ENCODE measurements at regions not wholly inside any gene's neighbourhood (a gene's known extent, or its start where the extent isn't known, plus 50 kb on each side); places are given as distances from the start of the nearest gene placed in this dataset.

DNA sequence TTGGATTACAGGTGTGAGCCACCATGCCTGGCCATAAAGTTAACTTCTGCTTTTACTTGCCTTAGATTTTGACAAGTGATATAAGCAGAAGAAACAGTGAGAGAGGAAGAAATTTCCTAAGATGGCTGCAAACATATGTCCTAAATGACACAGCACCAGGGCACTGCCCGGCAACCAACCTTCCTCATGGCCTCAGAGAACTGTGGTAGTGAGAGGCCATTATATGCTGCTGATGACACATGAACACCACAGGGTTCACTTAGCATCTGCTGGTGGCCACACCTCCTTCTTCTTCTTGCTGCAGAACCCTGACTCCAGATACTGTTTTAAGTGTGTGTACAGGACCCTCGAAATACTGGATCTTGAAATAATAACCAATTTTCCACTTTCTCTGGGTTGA lies 88.2 kb downstream of the KCTD12 start:
- H3K79me2 ChIP-seq (ENCODE audit: insufficient read depth, low read length), result no peaks in the 10 kb centered on the region
- H3K36me3 ChIP-seq (ENCODE audit: insufficient read depth, low read length), result no peaks in the 10 kb centered on the region
- no peaks in the 10 kb centered on the region for H3K4me1 ChIP-seq (ENCODE audit: insufficient read depth, low read length)
- TF ChIP-seq CTCF (IDR thresholded peaks at IDR 0.05; ENCODE audit: insufficient read depth, low read depth, low read length) (no peak), EZH2 (IDR thresholded peaks at IDR 0.05; ENCODE audit: insufficient read depth, low read length) (no peak)
- Mint-ChIP-seq H3K4me3 (ENCODE audit: unreplicated experiment) (no peak overlapping the region), H3K36me3 (ENCODE audit: low read depth, unreplicated experiment) (no peaks in the 10 kb centered on the region), H3K27me3 (ENCODE audit: low read depth, unreplicated experiment) (no peaks in the 10 kb centered on the region), H3K4me1 (ENCODE audit: low read depth, unreplicated experiment) (no peaks in the 10 kb centered on the region), H3K27ac (ENCODE audit: unreplicated experiment) (no peak overlapping the region), H3K9me3 (ENCODE audit: unreplicated experiment) (no peaks in the 10 kb centered on the region)
- no peak overlapping the region for H2AFZ ChIP-seq (ENCODE audit: low read depth, low read length)
- no peak overlapping the region for H3K4me2 ChIP-seq (ENCODE audit: low read length)
- no peak overlapping the region for H3K9ac ChIP-seq (ENCODE audit: low read length)
- no peak overlapping the region for H3K4me3 ChIP-seq (ENCODE audit: insufficient read depth, low read depth, low read length)
- DNase-seq (ENCODE audit: low read depth) (no peak), FAIRE-seq (no peak)
- no peaks in the 10 kb centered on the region for H3K9me3 ChIP-seq (ENCODE audit: insufficient read depth, low read depth, low read length)
- H3K27me3 ChIP-seq (ENCODE audit: insufficient read depth, low read length), result no peaks in the 10 kb centered on the region
- H4K20me1 ChIP-seq (ENCODE audit: insufficient read depth, low read length), result no peaks in the 10 kb centered on the region
- no peak overlapping the region for H3K27ac ChIP-seq (ENCODE audit: low read depth, low read length)

GRCh38 chr13:76797361-76797760 lies 88.8 kb downstream of the KCTD12 start:
- no peak overlapping the region for H3K27ac ChIP-seq (ENCODE audit: low read depth, low read length)
- TF ChIP-seq EZH2 (IDR thresholded peaks at IDR 0.05; ENCODE audit: insufficient read depth, low read length), result no peak
- TF ChIP-seq CTCF (IDR thresholded peaks at IDR 0.05; ENCODE audit: insufficient read depth, low read depth, low read length), result no peak

GRCh38 chr13:76796851-76797250 lies 89.4 kb downstream of the KCTD12 start:
- Histone ChIP-seq H3K4me3 (ENCODE audit: insufficient read depth, low read depth, low read length) (no peak overlapping the region), H3K27me3 (ENCODE audit: insufficient read depth, low read length) (no peaks in the 10 kb centered on the region), H3K4me1 (ENCODE audit: insufficient read depth, low read length) (peaks cover 5% of the 10 kb centered on the region), H4K20me1 (ENCODE audit: insufficient read depth, low read length) (no peaks in the 10 kb centered on the region), H3K79me2 (ENCODE audit: insufficient read depth, low read length) (no peaks in the 10 kb centered on the region), H3K27ac (ENCODE audit: low read depth, low read length) (no peak overlapping the region), H3K4me2 (ENCODE audit: low read length) (no peak overlapping the region), H3K9ac (ENCODE audit: low read length) (no peak overlapping the region), H3K9me3 (ENCODE audit: insufficient read depth, low read depth, low read length) (no peaks in the 10 kb centered on the region), H2AFZ (ENCODE audit: low read depth, low read length) (no peak overlapping the region), H3K36me3 (ENCODE audit: insufficient read depth, low read length) (no peaks in the 10 kb centered on the region)
- no peaks in the 10 kb centered on the region for H3K36me3 Mint-ChIP-seq (ENCODE audit: low read depth, unreplicated experiment)
- FAIRE-seq (no peak), DNase-seq (ENCODE audit: low read depth) (no peak)
- H3K4me1 Mint-ChIP-seq (ENCODE audit: low read depth, unreplicated experiment), result peaks cover 2% of the 10 kb centered on the region
- H3K9me3 Mint-ChIP-seq (ENCODE audit: unreplicated experiment), result no peaks in the 10 kb centered on the region
- H3K27me3 Mint-ChIP-seq (ENCODE audit: low read depth, unreplicated experiment), result no peaks in the 10 kb centered on the region
- H3K4me3 Mint-ChIP-seq (ENCODE audit: unreplicated experiment), result no peak overlapping the region
- H3K27ac Mint-ChIP-seq (ENCODE audit: unreplicated experiment), result no peak overlapping the region
- TF ChIP-seq CTCF (IDR thresholded peaks at IDR 0.05; ENCODE audit: insufficient read depth, low read depth, low read length) (no peak), EZH2 (IDR thresholded peaks at IDR 0.05; ENCODE audit: insufficient read depth, low read length) (no peak)

More at GRCh38 chr13:76797361-76797760, 88.8 kb downstream of the KCTD12 start:
- Histone ChIP-seq H4K20me1 (ENCODE audit: insufficient read depth, low read length) (no peaks in the 10 kb centered on the region), H3K36me3 (ENCODE audit: insufficient read depth, low read length) (no peaks in the 10 kb centered on the region), H3K9me3 (ENCODE audit: insufficient read depth, low read depth, low read length) (no peaks in the 10 kb centered on the region), H2AFZ (ENCODE audit: low read depth, low read length) (no peak overlapping the region), H3K4me2 (ENCODE audit: low read length) (no peak overlapping the region), H3K79me2 (ENCODE audit: insufficient read depth, low read length) (no peaks in the 10 kb centered on the region), H3K4me3 (ENCODE audit: insufficient read depth, low read depth, low read length) (no peak overlapping the region), H3K4me1 (ENCODE audit: insufficient read depth, low read length) (peaks cover 5% of the 10 kb centered on the region), H3K27me3 (ENCODE audit: insufficient read depth, low read length) (no peaks in the 10 kb centered on the region), H3K9ac (ENCODE audit: low read length) (no peak overlapping the region)
- DNase-seq (ENCODE audit: low read depth), result no peak
- FAIRE-seq, result no peak
- Mint-ChIP-seq H3K9me3 (ENCODE audit: unreplicated experiment) (no peaks in the 10 kb centered on the region), H3K27me3 (ENCODE audit: low read depth, unreplicated experiment) (no peaks in the 10 kb centered on the region), H3K4me3 (ENCODE audit: unreplicated experiment) (no peak overlapping the region), H3K36me3 (ENCODE audit: low read depth, unreplicated experiment) (no peaks in the 10 kb centered on the region), H3K4me1 (ENCODE audit: low read depth, unreplicated experiment) (peaks cover 2% of the 10 kb centered on the region), H3K27ac (ENCODE audit: unreplicated experiment) (no peak overlapping the region)
